Hippocampal formation (tissue), 2 donors: ENCODE measurements at regions not wholly inside any gene's neighbourhood (a gene's known extent, or its start where the extent isn't known, plus 50 kb on each side); places are given as distances from the start of the nearest gene placed in this dataset.
A peak's percentile ranks its signal among the peaks of the same experiment; 100 is the strongest.

Experiments
- DNase-seq, 2 donors: peaks; one replicate each; lab custom pipeline; 2025; lab: John Stamatoyannopoulos, UW

DNA sequence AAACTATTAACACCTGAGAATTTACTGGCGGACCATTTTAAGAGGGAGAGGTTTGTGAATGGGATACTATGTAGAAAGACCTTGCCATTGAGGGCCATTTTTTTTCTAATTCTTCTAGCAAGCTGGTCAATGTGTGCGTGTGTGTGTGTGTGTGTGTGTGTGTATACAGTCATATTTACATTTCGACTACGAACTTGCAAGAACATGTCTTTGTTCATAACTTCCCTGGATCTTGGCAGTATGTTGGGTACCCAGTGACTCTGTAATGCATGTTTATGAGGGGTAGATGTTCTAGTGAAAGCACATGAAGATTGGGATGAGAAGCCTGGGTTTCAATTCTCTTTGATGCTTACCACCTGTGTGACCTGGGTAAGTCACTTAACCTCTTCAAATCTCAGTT, 133.6 kb downstream of the UBE2E3 start:
- no peak for DNase-seq

DNA sequence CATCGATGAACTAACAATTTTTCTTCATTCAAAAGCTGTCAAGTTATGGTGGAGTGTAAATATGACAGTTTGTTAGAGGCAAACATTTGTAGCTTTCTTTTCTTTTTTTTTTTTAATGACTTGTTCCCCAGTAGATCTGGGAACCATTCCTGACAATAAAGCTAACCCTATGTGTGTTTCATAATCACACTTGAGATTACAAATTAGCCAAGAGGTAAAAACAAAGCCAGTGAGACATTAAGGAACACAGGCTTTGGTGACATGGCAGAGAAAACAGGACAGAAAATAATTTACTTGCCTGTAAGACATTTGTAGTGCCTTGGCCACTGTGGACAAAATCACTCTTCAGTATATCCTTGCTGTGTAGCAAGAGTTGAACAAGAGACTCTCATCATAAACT, 135.9 kb downstream of the UBE2E3 start:
- DNase-seq = no peak

DNA sequence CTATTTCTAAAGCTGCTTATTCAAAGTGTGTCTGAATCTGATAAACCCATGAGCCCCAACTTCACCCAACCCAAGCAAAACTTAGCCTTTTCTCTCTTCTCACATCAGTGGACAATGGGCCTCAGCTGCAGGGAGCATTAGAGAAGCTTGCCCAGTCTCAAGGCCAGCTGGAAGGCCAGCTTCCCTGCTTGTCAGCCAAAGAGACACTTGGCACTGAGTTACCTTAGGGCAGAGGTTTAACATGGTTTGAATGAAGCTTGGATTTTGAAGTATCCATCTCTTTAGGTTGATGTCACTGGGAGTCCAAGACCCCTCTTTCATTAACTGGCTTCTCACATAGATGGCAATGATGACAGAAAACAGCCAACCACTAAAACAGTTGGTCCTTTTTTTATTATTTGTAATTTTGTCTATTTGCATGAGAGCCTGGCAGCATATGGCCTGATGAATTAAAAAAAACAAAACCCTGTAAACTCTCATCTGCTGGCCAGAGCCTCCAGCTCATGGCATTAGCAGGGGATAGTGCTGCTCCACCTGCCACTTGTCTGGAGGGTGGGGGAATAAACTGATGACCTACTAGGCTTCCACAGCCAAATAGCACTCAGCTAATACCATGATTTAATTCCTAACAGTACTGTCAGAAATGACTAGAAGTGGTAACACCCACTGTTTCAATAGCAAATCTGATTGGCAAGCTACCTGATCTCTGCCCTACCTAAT, 137.0 kb downstream of the UBE2E3 start:
- DNase-seq = peak in 1 of 2 donors; percentile 3

DNA sequence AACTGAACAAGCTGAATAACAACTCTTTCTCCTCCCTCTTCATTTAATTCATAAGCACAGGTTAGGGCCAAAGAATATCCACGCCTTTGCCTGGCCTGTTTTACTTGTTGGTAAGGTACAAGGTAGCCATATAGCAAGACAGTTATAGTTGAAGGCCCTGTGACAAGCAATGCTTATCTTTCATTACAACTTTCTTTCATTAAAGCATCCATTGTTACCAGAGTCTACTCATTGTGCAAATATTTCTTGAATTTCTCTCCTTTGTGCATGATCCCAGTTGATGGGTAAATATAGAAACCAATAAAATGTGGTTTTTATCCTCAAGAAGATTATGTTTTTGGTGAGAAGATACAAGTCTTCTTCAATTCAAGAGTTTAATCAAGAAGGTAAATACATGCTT, 140.2 kb downstream of the UBE2E3 start:
- no peak for DNase-seq

DNA sequence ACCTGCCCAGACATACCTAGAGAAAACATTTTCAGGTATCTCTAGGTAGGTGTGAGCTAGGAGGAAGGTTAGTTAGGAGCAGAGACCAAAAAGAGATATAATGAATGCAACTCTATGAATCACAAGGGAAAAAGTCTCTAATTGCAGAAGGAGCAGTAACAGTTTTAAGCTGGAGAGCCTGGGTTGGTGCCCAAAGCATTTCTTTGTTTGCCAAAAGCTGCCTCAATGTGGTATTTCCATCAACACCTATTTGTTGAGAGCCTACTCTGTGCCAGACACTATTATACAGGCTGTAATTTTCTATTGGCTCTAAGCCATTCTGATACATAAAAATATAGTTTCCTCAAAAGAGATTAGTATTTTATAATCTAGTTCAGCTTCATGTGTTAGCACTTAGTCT, 141.6 kb downstream of the UBE2E3 start:
- DNase-seq = no peak

DNA sequence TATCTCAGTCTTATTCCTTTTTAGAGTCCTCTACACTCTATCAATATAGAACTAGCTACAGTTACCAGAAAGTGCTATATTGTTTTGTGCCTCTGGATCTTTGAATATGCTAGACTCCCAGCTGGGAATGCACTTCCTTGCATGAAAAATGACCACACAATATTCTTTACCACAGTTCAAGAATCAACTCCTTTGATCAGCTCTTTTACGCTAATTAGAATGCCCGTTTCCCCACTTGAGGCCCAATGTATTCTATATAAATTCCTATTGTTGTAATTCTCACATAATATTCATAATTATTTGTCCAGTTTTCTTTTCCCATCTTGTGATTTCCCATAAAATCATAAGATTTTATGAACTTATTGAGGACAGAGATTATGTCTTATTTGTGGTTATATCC, 142.2 kb downstream of the UBE2E3 start:
- no peak for DNase-seq

DNA sequence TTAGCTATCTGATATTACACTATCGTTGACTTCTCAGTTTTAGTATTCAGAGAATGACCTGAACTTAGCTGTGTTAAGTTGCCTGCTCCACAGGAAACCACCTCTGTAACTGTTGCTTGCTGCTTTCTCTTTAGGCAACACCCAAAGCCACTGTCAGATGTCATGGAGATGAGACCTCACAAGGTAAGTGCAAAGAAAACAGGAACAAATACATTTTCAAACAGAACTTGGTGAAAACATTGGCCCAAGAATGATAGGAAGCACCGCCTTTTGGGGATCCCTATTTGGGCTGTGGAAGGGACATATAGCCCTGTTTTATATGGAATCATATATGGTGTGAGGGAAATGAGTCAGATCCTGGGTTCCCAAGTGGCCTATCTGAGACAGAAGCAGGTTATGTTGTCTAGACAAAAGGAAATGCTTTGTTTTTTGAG, 143.4 kb downstream of the UBE2E3 start:
- DNase-seq = no peak

DNA sequence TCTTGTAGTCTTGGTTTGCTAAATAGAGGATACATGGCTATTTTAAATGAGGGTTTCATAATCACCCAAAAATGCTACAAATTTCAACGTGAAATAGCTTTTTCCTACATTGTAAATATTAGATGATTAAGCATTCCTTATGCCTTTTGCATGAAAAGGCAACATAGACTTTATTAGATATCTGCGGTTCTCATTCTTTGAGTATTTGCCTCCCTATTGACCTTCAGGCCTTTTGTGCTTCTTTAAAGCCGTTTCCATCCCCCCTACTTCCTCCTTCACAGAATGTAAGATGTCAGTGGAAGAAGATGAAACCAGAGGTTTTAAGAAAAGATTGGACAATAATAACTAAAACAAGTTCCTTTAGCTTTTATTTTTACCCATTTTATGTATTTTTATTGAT, 144.1 kb downstream of the UBE2E3 start:
- no peak for DNase-seq

DNA sequence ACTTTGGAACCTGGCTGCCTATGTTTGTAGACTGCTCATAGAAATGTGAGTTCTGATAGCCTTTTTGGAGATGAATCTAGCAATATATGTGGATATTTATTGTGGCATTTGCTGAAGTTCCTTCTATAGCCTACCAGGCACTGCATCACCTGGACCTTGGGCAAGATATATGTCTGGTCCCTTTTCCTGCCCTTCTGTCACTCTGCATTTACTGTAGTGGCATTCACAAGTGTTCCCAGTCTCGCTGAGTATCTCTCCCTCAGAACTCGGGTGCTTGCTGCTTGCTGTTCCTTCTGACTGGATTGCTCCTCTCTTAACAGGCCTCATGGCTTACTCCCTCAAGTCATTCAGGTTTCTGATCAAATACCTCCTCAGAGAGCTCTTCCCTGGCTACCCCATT, 145.0 kb downstream of the UBE2E3 start:
- no peak for DNase-seq

DNA sequence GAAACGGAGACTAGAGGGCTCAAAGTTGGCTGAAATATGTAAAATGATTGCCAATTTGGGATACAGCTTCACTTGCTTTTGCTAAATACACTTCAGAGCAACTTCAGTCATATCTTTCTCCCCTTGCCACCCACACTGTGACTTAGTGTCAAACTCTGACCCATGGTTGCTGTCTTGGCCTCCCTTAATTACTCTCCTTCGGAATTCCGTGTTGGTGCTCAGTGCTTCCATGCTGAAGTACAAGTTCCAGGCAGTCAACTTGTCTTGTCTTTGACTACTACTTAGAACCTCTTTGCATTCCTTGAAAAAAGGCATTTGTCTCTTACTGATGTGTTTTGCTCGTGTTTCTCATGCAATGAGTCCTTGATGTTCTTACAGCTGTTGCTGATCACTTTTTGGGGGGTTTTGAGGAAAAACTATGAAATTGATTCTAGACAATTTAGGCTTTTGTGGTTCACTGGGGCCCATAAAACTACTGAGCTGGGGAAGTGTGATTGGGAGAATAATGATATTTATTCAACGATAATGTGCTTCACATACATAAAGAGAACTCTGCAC, 146.0 kb downstream of the UBE2E3 start:
- DNase-seq = no peak

DNA sequence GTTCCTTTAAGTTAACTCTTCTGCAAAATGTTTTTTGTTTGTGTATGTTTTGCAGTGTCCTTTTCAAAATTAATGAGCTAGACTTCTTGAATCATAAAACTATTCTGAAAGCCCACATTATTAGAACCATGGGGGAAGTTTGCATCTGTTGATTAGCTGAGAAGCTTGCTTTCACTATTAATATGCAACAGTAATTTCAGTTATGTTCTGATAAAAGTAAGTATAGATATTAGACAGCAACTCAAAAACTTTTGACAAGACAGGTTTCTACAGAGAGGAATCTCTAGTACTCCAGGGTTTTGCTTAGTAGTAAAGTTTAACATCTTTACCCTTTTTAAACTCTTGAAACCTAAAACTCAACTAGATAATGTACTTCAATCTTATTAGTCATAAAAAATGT, 147.8 kb downstream of the UBE2E3 start:
- no peak for DNase-seq

DNA sequence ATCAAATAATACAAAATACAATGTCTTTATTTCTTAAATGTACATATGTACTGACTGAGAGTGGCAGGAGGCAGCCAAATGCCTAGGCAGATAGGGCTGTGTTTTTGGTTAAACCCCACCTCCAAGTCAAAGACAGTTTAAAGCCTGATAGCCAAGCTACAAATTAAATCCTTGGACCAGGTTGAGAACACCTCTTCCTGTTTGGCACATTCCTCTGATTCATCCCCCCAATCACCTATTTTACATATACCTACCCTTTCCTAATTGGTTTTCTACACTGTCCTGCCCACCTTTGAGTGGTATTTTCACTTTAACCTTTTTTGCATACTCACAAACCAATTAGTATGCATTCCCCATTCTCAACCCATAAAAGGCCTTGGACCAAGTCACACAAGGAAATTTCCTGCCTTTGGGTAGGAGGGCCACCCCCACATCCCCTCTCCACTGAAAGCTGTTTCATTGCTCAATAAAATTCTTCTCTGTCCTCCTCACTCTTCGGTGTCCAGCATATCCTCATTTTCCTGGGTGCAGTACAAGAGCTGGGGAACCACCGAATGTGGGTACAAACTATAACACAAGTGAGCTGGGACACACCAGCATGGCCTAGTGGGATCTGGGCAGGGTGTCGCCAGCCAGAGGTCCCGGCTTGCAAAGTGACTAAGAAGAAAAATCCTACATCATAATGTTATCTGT, 149.1 kb downstream of the UBE2E3 start:
- DNase-seq = no peak

DNA sequence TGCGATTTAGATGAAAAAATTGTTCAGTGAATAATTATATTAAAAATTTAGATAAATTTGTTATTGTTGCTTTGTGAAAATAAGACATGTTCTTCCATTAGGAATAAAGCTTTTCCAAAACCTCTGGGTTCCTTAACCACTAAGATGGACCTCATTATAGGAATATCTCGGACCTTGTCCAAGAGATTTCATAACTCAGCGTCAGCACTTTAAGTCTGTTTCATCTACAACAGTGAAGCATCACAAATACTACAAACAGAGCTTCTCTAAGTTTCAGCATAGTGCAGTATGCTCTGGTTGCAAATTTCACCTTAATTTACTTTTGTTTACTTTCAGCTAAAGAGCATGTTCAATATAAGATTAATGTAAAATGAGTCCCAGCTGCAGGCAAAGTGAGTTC, 150.3 kb downstream of the UBE2E3 start:
- no peak for DNase-seq

DNA sequence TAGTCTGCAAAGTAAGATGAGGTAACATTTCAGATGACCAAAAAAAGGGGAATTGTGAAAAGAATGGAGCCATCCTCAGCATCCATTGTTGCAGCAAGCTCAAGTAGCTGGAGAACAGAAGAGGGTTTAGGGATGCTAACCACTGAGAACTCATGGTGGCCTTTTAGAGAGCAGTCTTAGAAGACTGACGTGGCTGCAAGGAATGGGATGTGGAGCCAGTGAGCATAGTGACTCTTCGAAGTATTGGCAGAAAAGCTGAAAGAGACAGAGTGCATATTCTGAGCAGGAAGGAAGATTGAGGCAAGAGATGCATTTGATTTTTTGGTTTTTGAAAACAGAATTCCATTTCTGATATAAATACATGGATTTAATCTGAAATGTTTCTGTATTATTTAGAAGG, 151.2 kb downstream of the UBE2E3 start:
- no peak for DNase-seq

DNA sequence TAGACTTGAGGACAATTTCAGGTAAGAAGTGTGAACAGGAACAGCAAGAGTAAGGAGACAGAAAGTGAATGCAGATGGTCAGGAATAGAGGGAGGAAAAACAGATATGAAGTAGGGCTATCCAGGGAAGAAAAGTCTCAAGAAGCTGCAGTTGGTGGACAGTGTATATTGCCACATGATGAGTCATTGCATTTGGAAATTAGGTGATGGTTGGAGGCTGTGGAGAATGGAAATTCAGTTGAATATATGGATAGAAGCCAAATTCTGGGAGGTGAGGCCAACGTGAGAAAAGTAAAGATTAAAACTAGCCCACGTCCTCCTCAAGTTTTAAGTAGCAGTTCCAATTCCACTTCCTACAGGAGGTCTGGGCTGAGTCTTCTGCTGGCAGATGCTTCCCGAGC, 158.4 kb downstream of the UBE2E3 start:
- no peak for DNase-seq

DNA sequence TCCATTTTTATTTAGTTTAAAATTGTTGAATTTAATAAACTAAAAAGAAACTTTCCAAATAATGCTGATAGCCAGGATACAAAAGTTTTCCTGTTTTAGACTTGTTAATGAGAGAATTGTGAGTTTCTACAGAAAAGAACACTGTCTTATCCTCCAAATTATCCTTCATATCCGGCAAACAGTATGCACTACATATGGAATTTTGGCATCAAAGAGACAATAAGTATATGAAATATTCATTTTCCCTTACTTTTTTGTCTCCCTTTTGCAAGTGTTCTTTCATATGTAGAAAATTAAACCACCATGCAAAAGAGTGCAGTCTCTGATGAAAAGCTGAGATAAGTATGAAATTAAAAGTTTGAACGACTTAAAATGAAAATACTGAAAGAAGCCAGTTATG, 159.4 kb downstream of the UBE2E3 start:
- no peak for DNase-seq

DNA sequence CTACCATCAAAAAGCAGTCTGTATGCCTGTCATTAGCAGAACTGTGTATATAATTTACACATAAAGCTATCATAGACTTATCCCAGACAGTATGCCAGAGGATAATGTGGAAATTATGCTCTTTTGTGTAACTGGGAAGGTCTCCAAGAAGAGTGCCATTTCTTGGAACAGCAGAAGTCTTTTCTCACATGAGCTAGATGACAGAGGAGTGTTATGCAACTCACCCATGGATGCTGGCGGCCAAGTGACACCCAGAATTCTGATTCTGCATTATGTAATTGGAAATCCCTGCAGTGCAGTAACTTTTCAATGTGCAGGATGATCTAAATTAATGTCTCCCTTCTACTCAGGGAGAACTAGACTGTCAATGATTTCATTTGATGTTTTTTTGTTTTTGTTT, 160.0 kb downstream of the UBE2E3 start:
- DNase-seq = no peak

DNA sequence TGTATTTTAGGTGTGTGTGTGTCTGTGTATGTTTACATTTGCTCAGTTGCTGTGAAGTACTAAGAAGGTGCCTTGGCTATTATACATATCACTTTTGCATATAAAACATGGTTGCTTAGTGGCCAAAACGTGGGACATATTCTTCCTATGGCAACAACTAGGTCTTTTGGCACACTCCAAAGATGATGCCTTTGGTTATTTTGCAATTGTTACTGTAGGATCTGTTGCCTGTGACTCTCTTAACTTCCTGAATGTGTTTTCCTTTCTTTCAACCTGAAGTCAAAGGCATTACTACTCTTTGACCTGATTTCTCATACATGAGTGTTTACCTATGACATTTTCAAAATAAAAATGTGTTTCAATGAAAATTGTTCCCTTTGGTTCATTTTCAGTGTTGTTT, 160.5 kb downstream of the UBE2E3 start:
- DNase-seq = no peak

DNA sequence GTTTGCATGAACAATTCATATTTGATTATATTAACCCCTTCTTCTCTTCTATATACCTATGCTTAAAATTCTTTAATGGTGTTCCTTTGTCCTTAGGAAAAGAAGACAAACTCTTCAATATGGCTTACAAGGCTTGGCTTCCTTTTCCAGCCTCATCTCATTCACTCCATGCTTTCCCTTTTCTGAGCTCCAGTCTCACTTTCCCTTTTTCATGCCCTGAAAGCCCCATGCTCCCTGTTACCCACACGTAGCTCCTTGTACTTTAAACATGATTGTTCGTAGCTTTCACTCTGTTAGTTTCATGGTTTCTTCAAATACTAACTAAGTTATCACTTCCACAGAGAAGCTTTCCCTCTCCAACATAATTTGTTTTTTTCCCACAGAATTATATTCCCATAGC, 161.3 kb downstream of the UBE2E3 start:
- no peak for DNase-seq

DNA sequence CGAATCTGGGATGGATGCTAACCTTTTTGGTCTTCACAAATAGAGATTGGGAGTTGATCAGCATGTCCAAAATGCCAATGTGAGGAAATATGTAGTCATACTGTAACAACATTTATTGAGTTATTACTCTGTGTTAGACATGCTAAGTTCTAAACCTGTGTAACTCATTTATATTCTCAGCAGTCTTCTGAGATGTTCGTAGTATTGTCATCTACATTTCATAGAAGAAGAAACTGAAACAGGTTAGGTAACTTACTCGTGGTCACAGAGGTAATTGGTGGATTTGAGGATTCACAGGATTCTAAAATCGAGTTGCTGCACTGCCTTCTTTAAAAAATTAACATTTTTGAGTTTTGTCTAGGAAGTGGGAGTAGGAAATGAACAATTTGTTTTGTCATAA, 162.1 kb downstream of the UBE2E3 start:
- no peak for DNase-seq

DNA sequence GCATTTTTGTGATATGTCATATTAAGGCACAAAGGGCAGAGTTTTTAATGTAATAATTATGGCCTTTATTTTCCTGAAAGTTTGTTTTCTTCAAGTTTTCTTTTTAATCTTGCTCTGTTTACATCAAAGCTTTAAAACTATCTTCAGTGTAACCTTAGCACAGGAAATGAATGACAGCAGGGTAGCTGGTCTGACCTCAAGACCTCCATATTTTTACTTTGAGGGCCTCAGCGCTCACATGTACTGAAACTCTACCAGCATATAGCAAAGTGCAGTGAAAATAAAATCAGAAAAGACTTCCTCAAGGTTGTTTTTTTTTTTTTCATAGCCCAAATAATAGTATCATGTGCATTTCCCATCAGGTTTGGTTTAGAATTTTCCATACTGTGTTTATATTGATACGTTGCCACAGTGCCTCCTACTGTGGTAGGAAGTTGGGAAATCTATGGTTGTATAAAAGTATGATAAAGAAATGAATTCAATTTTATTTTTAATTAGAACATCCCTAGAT, 163.4 kb downstream of the UBE2E3 start:
- no peak for DNase-seq

DNA sequence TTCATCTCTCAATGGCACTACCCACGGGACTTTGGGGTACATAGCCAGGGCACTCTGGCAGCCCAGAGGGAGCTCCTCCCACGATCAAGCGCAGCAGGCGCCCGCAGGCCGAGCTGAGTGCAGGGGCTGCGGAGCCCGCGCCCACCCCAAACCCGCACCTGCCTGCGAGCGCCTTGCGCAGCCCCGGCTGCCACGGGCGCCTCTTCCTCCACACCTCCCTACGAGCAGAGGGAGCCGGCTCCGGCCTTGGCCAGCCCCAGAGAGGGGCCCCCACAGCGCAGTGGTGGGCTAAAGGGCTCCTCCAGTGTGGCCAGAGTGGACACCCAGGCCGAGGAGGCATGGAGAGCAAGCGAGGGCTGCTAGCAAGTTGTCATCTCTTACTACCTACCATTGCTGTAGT, 165.2 kb downstream of the UBE2E3 start:
- no peak for DNase-seq

DNA sequence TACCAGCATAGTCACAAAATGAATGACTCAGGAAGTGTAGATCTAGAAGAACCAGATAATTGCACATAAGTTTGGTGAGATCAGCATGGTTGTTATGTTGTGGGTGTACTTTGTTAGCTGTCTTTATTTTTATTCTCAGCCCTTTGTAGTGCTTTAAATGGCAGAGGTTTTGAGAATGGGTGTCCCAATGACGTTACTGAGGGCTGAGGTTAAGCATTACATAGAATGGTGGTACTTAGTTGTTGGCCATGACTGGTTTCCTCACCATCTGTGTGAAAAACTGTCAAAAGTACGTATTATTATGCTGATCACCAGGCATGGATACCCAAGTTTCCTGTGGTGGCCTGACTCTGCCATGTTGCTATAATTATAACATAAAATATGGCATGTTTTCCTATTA, 165.8 kb downstream of the UBE2E3 start:
- DNase-seq = no peak
